Activated naive CD8-positive, alpha-beta T cell treated with anti-CD3 and anti-CD28 coated beads for 36 hours (primary cell): ENCODE measurements at regions not wholly inside any gene's neighbourhood (a gene's known extent, or its start where the extent isn't known, plus 50 kb on each side); places are given as distances from the start of the nearest gene placed in this dataset.
"Not testable (repeated sequence)": the region's sequence is repeated elsewhere in the genome, so short reads cannot be mapped to it uniquely, and the experiment has no call there.

Experiments
- DNase-seq: peaks from one replicate; pipeline ENCODE4 v3.0.0; 2021
- H3K27ac Mint-ChIP-seq: one replicate; pipeline ENCODE4 v1.8.0; 2022; ENCODE audit warnings: mild to moderate bottlenecking, moderate library complexity, mixed read lengths
- H3K27me3 Mint-ChIP-seq: one replicate; pipeline ENCODE4 v1.8.0; 2022; ENCODE audit warnings: mild to moderate bottlenecking, mixed read lengths
- H3K36me3 Mint-ChIP-seq: one replicate; pipeline ENCODE4 v1.8.0; 2021; ENCODE audit warnings: mild to moderate bottlenecking, mixed read lengths
- H3K4me1 Mint-ChIP-seq: one replicate; pipeline ENCODE4 v1.8.0; 2021; ENCODE audit warnings: mixed read lengths
- H3K4me3 Mint-ChIP-seq: one replicate; pipeline ENCODE4 v1.8.0; 2022; ENCODE audit warnings: mild to moderate bottlenecking, moderate library complexity, mixed read lengths
- H3K9me3 Mint-ChIP-seq: one replicate; pipeline ENCODE4 v1.8.0; 2022; ENCODE audit warnings: mixed read lengths

GRCh38 chr5:21071421-21071820, 1083.4 kb upstream of the CDH18 start:
- H3K4me3 Mint-ChIP-seq: no peak overlapping the region
- H3K27ac Mint-ChIP-seq: no peak overlapping the region
- H3K36me3 Mint-ChIP-seq: no peaks in the 10 kb centered on the region

GRCh38 chr5:21070858-21071257, 1082.9 kb upstream of the CDH18 start:
- H3K4me3 Mint-ChIP-seq: no peak overlapping the region
- no peak for DNase-seq
- no peaks in the 10 kb centered on the region for H3K9me3 Mint-ChIP-seq
- H3K27me3 Mint-ChIP-seq: no peaks in the 10 kb centered on the region
- no peaks in the 10 kb centered on the region for H3K4me1 Mint-ChIP-seq
- no peaks in the 10 kb centered on the region for H3K36me3 Mint-ChIP-seq
- H3K27ac Mint-ChIP-seq: no peak overlapping the region

More at GRCh38 chr5:21071421-21071820, 1083.4 kb upstream of the CDH18 start:
- H3K9me3 Mint-ChIP-seq: no peaks in the 10 kb centered on the region
- DNase-seq: no peak
- H3K27me3 Mint-ChIP-seq: no peaks in the 10 kb centered on the region
- no peaks in the 10 kb centered on the region for H3K4me1 Mint-ChIP-seq

GRCh38 chr5:21067724-21068123, 1079.7 kb upstream of the CDH18 start:
- H3K4me1 Mint-ChIP-seq: no peaks in the 10 kb centered on the region
- no peak for DNase-seq
- H3K27me3 Mint-ChIP-seq: no peaks in the 10 kb centered on the region
- peaks cover 7% of the 10 kb centered on the region for H3K9me3 Mint-ChIP-seq
- no peak overlapping the region for H3K4me3 Mint-ChIP-seq
- H3K27ac Mint-ChIP-seq: no peak overlapping the region
- H3K36me3 Mint-ChIP-seq: no peaks in the 10 kb centered on the region

GRCh38 chr5:21063146-21063545, 1075.1 kb upstream of the CDH18 start:
- H3K9me3 Mint-ChIP-seq: peaks cover 16% of the 10 kb centered on the region
- DNase-seq: no peak
- H3K27me3 Mint-ChIP-seq: no peaks in the 10 kb centered on the region
- no peaks in the 10 kb centered on the region for H3K36me3 Mint-ChIP-seq
- H3K4me3 Mint-ChIP-seq: no peak overlapping the region
- no peak overlapping the region for H3K27ac Mint-ChIP-seq
- no peaks in the 10 kb centered on the region for H3K4me1 Mint-ChIP-seq

GRCh38 chr5:21058289-21058688, 1070.3 kb upstream of the CDH18 start:
- Mint-ChIP-seq H3K4me3 (no peak overlapping the region), H3K36me3 (no peaks in the 10 kb centered on the region), H3K9me3 (peaks cover 11% of the 10 kb centered on the region), H3K27ac (no peak overlapping the region), H3K4me1 (no peaks in the 10 kb centered on the region), H3K27me3 (no peaks in the 10 kb centered on the region)
- no peak for DNase-seq

GRCh38 chr5:21051945-21052344, 1063.9 kb upstream of the CDH18 start:
- Mint-ChIP-seq H3K36me3 (no peaks in the 10 kb centered on the region), H3K27ac (no peak overlapping the region), H3K4me3 (no peak overlapping the region), H3K9me3 (peaks cover 1% of the 10 kb centered on the region), H3K4me1 (no peaks in the 10 kb centered on the region), H3K27me3 (no peaks in the 10 kb centered on the region)
- no peak for DNase-seq

GRCh38 chr5:21049901-21050300, 1061.9 kb upstream of the CDH18 start:
- no peak overlapping the region for H3K4me3 Mint-ChIP-seq
- H3K9me3 Mint-ChIP-seq: peaks cover 6% of the 10 kb centered on the region
- no peaks in the 10 kb centered on the region for H3K36me3 Mint-ChIP-seq

GRCh38 chr5:21030981-21031380, 1043.0 kb upstream of the CDH18 start:
- H3K27me3 Mint-ChIP-seq: no peaks in the 10 kb centered on the region
- DNase-seq: no peak
- peaks cover 2% of the 10 kb centered on the region for H3K9me3 Mint-ChIP-seq
- H3K4me3 Mint-ChIP-seq: no peak overlapping the region
- H3K27ac Mint-ChIP-seq: no peak overlapping the region
- H3K4me1 Mint-ChIP-seq: no peaks in the 10 kb centered on the region
- no peaks in the 10 kb centered on the region for H3K36me3 Mint-ChIP-seq

More at GRCh38 chr5:21049901-21050300, 1061.9 kb upstream of the CDH18 start:
- H3K27me3 Mint-ChIP-seq: no peaks in the 10 kb centered on the region
- no peaks in the 10 kb centered on the region for H3K4me1 Mint-ChIP-seq
- H3K27ac Mint-ChIP-seq: no peak overlapping the region
- no peak for DNase-seq

- Mint-ChIP-seq H3K4me1 (no peaks in the 10 kb centered on the region), H3K9me3 (peaks cover 2% of the 10 kb centered on the region), H3K36me3 (no peaks in the 10 kb centered on the region), H3K4me3 (no peak overlapping the region), H3K27me3 (no peaks in the 10 kb centered on the region), H3K27ac (no peak overlapping the region)
- no peak for DNase-seq
These were observed 1037.0 kb upstream of the CDH18 start for GRCh38 chr5:21024966-21025365.

- no peak for DNase-seq
- Mint-ChIP-seq H3K4me3 (no peak overlapping the region), H3K9me3 (peaks cover 3% of the 10 kb centered on the region), H3K27ac (no peak overlapping the region), H3K27me3 (no peaks in the 10 kb centered on the region), H3K4me1 (no peaks in the 10 kb centered on the region), H3K36me3 (no peaks in the 10 kb centered on the region)
These were observed 1025.2 kb upstream of the CDH18 start for GRCh38 chr5:21013237-21013636.

- no peaks in the 10 kb centered on the region for H3K27me3 Mint-ChIP-seq
- H3K4me1 Mint-ChIP-seq: no peaks in the 10 kb centered on the region
- DNase-seq: no peak
- no peak overlapping the region for H3K27ac Mint-ChIP-seq
- H3K4me3 Mint-ChIP-seq: no peak overlapping the region
- peaks cover 1% of the 10 kb centered on the region for H3K9me3 Mint-ChIP-seq
- H3K36me3 Mint-ChIP-seq: no peaks in the 10 kb centered on the region
These were observed 1019.8 kb upstream of the CDH18 start for GRCh38 chr5:21007781-21008180.

GRCh38 chr5:20988933-20989332, 1000.9 kb upstream of the CDH18 start:
- H3K4me3 Mint-ChIP-seq, H3K4me1 Mint-ChIP-seq, H3K27ac Mint-ChIP-seq, H3K27me3 Mint-ChIP-seq, DNase-seq, H3K36me3 Mint-ChIP-seq: not testable (repeated sequence)
- H3K9me3 Mint-ChIP-seq: peaks cover 15% of the 10 kb centered on the region

GRCh38 chr5:20985754-20986153, 997.8 kb upstream of the CDH18 start:
- no peak overlapping the region for H3K27ac Mint-ChIP-seq
- H3K9me3 Mint-ChIP-seq: peaks cover 19% of the 10 kb centered on the region
- no peak for DNase-seq
- H3K4me3 Mint-ChIP-seq: no peak overlapping the region
- H3K27me3 Mint-ChIP-seq: no peaks in the 10 kb centered on the region
- no peaks in the 10 kb centered on the region for H3K4me1 Mint-ChIP-seq
- H3K36me3 Mint-ChIP-seq: no peaks in the 10 kb centered on the region

- H3K4me3 Mint-ChIP-seq: no peak overlapping the region
- no peaks in the 10 kb centered on the region for H3K4me1 Mint-ChIP-seq
- no peaks in the 10 kb centered on the region for H3K27me3 Mint-ChIP-seq
- no peaks in the 10 kb centered on the region for H3K36me3 Mint-ChIP-seq
- peaks cover 4% of the 10 kb centered on the region for H3K9me3 Mint-ChIP-seq
- no peak for DNase-seq
- H3K27ac Mint-ChIP-seq: no peak overlapping the region
These were observed 986.4 kb upstream of the CDH18 start for GRCh38 chr5:20974426-20974825.

GRCh38 chr5:20972419-20972925, 984.5 kb upstream of the CDH18 start:
- Mint-ChIP-seq H3K36me3 (no peaks in the 10 kb centered on the region), H3K4me3 (no peak overlapping the region), H3K9me3 (peaks cover 4% of the 10 kb centered on the region), H3K27ac (no peak overlapping the region), H3K4me1 (no peaks in the 10 kb centered on the region), H3K27me3 (no peaks in the 10 kb centered on the region)
- no peak for DNase-seq

GRCh38 chr5:20959347-20959746, 971.3 kb upstream of the CDH18 start:
- Mint-ChIP-seq H3K27me3 (no peaks in the 10 kb centered on the region), H3K36me3 (no peaks in the 10 kb centered on the region), H3K4me3 (no peak overlapping the region), H3K27ac (no peak overlapping the region), H3K4me1 (no peaks in the 10 kb centered on the region), H3K9me3 (peaks cover 7% of the 10 kb centered on the region)
- no peak for DNase-seq

- H3K9me3 Mint-ChIP-seq: peaks cover 7% of the 10 kb centered on the region
- H3K4me3 Mint-ChIP-seq: no peak overlapping the region
- H3K27ac Mint-ChIP-seq: no peak overlapping the region
- no peaks in the 10 kb centered on the region for H3K27me3 Mint-ChIP-seq
- H3K4me1 Mint-ChIP-seq: no peaks in the 10 kb centered on the region
- no peak for DNase-seq
- no peaks in the 10 kb centered on the region for H3K36me3 Mint-ChIP-seq
These were observed 970.6 kb upstream of the CDH18 start for GRCh38 chr5:20958641-20959040.
